SIG-M5 (cell line): ENCODE measurements at regions not wholly inside any gene's neighbourhood (a gene's known extent, or its start where the extent isn't known, plus 50 kb on each side); places are given as distances from the start of the nearest gene placed in this dataset.
"Not testable (repeated sequence)": the region's sequence is repeated elsewhere in the genome, so short reads cannot be mapped to it uniquely, and the experiment has no call there.

Source experiments
- DNase-seq: peaks from one replicate; lab custom pipeline; 2025; lab: John Stamatoyannopoulos, UW

- DNase-seq: no peak
These were observed 1047.6 kb downstream of the SLITRK5 start for GRCh38 chr13:88718781-88719180.

- DNase-seq: no peak
These were observed 1054.9 kb downstream of the SLITRK5 start for GRCh38 chr13:88726075-88726474.

GRCh38 chr13:88727236-88727635 is 1056.1 kb downstream of the SLITRK5 start:
- DNase-seq: not testable (repeated sequence)

- no peak for DNase-seq
These were observed 1058.4 kb downstream of the SLITRK5 start for GRCh38 chr13:88729605-88730004.

GRCh38 chr13:88736026-88736425 is 1064.9 kb downstream of the SLITRK5 start:
- DNase-seq: no peak

GRCh38 chr13:88739195-88739594 is 1068.0 kb downstream of the SLITRK5 start:
- no peak for DNase-seq

GRCh38 chr13:88744289-88744688 is 1073.1 kb downstream of the SLITRK5 start:
- no peak for DNase-seq

- no peak for DNase-seq
These were observed 1073.8 kb downstream of the SLITRK5 start for GRCh38 chr13:88745011-88745410.

- no peak for DNase-seq
These were observed 1080.9 kb downstream of the SLITRK5 start for GRCh38 chr13:88752041-88752440.

GRCh38 chr13:88754141-88754540 is 1083.0 kb downstream of the SLITRK5 start:
- DNase-seq: no peak

GRCh38 chr13:88761145-88761544 is 1090.0 kb downstream of the SLITRK5 start:
- DNase-seq: no peak

- DNase-seq: no peak
These were observed 1092.9 kb downstream of the SLITRK5 start for GRCh38 chr13:88764103-88764502.

GRCh38 chr13:88800505-88800904 is 1129.3 kb downstream of the SLITRK5 start:
- no peak for DNase-seq

GRCh38 chr13:88801361-88801760 is 1130.2 kb downstream of the SLITRK5 start:
- DNase-seq: no peak

- DNase-seq: no peak
These were observed 1131.7 kb downstream of the SLITRK5 start for GRCh38 chr13:88802886-88803285.

- DNase-seq: no peak
These were observed 1135.3 kb downstream of the SLITRK5 start for GRCh38 chr13:88806438-88806837.

- no peak for DNase-seq
These were observed 1146.4 kb downstream of the SLITRK5 start for GRCh38 chr13:88817560-88817959.

GRCh38 chr13:88823114-88823513 is 1151.9 kb downstream of the SLITRK5 start:
- DNase-seq: no peak

GRCh38 chr13:88824218-88824617 is 1153.0 kb downstream of the SLITRK5 start:
- no peak for DNase-seq

- DNase-seq: no peak
These were observed 1168.9 kb downstream of the SLITRK5 start for GRCh38 chr13:88840085-88840484.

- not testable (repeated sequence) for DNase-seq
These were observed 1181.1 kb downstream of the SLITRK5 start for GRCh38 chr13:88852293-88852692.

GRCh38 chr13:88857256-88857655 is 1186.1 kb downstream of the SLITRK5 start:
- no peak for DNase-seq

GRCh38 chr13:88862095-88862620 is 1191.0 kb downstream of the SLITRK5 start:
- DNase-seq: no peak

- no peak for DNase-seq
These were observed 1191.9 kb downstream of the SLITRK5 start for GRCh38 chr13:88863116-88863515.

GRCh38 chr13:88866195-88866594 is 1195.0 kb downstream of the SLITRK5 start:
- DNase-seq: no peak
